ENCODE measurements at regions not wholly inside any gene's neighbourhood (a gene's known extent, or its start where the extent isn't known, plus 50 kb on each side); places are given as distances from the start of the nearest gene placed in this dataset.

DNA sequence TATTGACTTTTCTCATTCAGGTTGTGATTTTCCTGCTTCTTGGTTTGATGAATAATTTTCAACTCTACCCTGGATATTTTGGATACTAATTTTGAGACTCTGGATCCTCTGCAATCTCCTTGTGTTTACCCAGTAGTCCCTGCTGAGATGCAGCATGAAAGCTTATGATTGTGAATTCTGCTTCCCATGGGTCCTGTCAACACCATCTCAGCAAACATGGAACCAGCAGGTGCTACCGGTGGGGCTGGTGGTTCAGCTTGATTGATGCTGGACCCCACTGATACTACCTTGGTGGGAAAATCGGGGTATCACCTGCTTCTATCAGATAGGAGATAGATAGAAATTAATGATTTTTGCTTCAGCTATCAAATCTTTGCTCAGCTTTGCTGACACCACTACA is 81.1 kb downstream of the SOWAHC start:
- H3K36me3 Mint-ChIP-seq (ENCODE audit: low read depth), result no peaks in the 10 kb centered on the region
- no peaks in the 10 kb centered on the region for H3K9me3 Mint-ChIP-seq (ENCODE audit: insufficient read depth)
- H3K27ac Mint-ChIP-seq, result no peak overlapping the region
- POLR2A ChIA-PET, result interaction anchor here (0.6 kb wide), 2 partner anchors 20 to 167 kb away, joined by 3 read pairs; no protein-coding TSS in a partner anchor
- ATAC-seq (no peak), DNase-seq (no peak)
- peaks cover 2% of the 10 kb centered on the region for H3K27me3 Mint-ChIP-seq (ENCODE audit: low read depth)
- no peaks in the 10 kb centered on the region for H3K4me1 Mint-ChIP-seq (ENCODE audit: low read depth)
- CTCF ChIA-PET, result no interaction called here
- no peak overlapping the region for H3K4me3 Mint-ChIP-seq

DNA sequence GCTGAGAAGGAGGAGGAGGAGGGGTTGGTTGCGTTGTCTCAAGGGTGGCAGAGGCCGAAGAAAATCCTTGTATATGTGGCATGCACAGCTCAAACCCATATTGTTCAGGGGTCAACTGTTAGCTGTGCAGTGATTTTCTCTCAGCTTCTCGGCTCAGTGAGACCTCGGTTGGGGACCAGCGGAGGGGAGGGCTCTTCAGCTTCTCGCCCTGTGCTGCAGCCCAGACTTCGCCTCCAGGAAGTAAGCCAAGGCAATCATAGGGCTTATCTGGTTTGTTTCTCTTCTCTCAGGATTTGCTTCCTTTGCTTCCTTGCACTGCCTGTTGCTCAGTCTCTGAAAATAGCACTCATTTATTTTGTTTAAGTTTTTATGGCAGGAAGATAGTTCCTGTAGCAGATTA is 85.5 kb downstream of the SOWAHC start:
- Mint-ChIP-seq H3K27me3 (ENCODE audit: low read depth) (peaks cover 6% of the 10 kb centered on the region), H3K9me3 (ENCODE audit: insufficient read depth) (no peaks in the 10 kb centered on the region), H3K4me1 (ENCODE audit: low read depth) (no peaks in the 10 kb centered on the region), H3K36me3 (ENCODE audit: low read depth) (no peaks in the 10 kb centered on the region), H3K4me3 (no peak overlapping the region), H3K27ac (no peak overlapping the region)
- ATAC-seq, result no peak
- ChIA-PET POLR2A (no interaction called here), CTCF (interaction anchor here (1.1 kb wide), 1 partner anchor 154 kb away, joined by 3 read pairs; no protein-coding TSS in a partner anchor)
- no peak for DNase-seq

DNA sequence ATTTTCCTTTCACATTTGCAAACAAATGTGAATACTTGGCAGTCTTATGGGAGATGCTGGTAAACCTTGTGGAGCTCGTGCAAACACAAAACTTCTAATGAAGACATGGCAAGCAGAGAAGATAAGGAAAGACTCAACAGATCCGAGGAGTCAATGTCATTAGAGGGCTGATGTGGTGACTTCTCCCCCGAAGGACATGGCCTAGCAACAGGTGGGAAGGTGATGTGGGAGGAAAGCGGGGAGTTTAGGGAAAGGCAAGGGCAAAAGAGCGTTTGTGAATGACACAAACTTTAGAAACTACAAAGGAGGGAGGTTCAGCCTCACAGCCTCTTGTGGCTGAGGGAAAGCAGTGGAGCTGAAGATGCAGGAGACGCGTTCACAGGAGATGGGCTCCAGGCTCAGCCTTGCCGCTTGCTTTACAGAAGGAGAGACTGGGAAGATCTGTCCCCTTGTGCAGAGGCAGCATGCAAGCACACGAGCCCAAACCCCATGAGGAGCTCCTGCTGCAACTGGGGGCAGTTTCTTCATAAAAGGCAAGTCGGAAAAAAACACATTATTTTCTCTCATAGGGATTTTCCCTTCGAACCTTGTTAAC is 86.6 kb downstream of the SOWAHC start:
- POLR2A ChIA-PET, result no interaction called here

DNA sequence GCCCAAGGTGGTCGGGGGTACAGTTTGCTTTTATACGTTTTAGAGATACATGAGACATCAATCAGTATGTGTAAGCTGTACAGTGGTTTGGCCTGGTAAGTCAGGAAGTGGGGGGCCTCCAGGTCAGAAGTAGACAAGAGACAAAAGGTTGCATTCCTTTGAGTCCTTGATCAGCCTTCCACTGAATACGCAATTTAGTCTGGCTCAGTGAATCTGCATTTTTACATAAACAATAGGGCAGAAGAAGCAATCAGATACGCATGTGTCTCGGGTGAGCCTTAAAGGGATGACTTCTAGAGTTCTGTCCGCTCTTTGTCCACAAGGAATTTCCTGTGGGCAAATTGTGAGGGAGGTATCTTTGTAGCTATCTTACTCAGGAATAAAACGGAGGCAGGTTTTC is 87.2 kb downstream of the SOWAHC start:
- no peaks in the 10 kb centered on the region for H3K36me3 Mint-ChIP-seq (ENCODE audit: low read depth)
- peaks cover 4% of the 10 kb centered on the region for H3K27me3 Mint-ChIP-seq (ENCODE audit: low read depth)
- ChIA-PET CTCF (no interaction called here), POLR2A (no interaction called here)
- H3K4me3 Mint-ChIP-seq, result no peak overlapping the region
- no peak overlapping the region for H3K27ac Mint-ChIP-seq
- H3K9me3 Mint-ChIP-seq (ENCODE audit: insufficient read depth), result no peaks in the 10 kb centered on the region
- no peak for ATAC-seq
- no peak for DNase-seq
- H3K4me1 Mint-ChIP-seq (ENCODE audit: low read depth), result no peaks in the 10 kb centered on the region

More for the DNA sequence above, 86.6 kb downstream of the SOWAHC start:
- Mint-ChIP-seq H3K9me3 (ENCODE audit: insufficient read depth) (no peaks in the 10 kb centered on the region), H3K27ac (no peak overlapping the region), H3K4me1 (ENCODE audit: low read depth) (no peaks in the 10 kb centered on the region), H3K27me3 (ENCODE audit: low read depth) (peaks cover 5% of the 10 kb centered on the region), H3K36me3 (ENCODE audit: low read depth) (no peaks in the 10 kb centered on the region), H3K4me3 (no peak overlapping the region)
- DNase-seq (no peak), ATAC-seq (no peak)
- CTCF ChIA-PET, result no interaction called here

DNA sequence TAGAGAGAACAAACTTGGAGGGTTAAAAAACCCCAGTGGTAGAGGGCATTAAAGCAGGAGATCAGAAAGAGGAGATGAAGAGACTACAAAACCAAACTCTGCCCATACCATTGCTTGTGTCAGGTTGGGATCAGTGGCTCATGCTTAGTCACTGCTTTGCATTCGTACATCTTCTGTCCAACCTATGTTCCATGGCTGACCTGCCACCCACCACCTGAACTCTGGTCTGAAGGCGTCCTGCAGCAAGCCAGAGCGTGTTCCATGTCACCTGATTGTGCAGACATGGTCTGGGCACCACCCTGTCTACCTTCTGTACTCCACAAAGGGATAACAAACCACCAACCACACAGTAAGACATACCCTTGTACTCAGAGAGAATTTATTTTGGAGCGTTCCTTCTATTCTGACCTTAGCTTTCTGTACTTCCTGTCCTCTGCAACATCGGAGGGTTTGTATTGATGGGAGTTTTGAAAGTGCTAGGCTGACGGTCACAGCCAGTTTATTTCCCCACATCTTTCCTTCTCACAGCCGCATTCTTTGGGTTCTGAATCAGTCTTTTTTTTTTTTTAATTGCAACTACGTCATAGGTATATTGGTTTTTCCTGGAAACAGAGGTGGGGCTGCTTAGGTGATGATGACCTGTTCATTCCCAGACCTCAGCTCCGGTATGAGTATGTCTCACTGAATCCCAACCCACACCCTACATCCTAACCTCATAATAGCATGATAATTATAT is 88.3 kb downstream of the SOWAHC start:
- Mint-ChIP-seq H3K27me3 (ENCODE audit: low read depth) (peaks cover 4% of the 10 kb centered on the region), H3K9me3 (ENCODE audit: insufficient read depth) (no peaks in the 10 kb centered on the region), H3K4me1 (ENCODE audit: low read depth) (no peaks in the 10 kb centered on the region), H3K4me3 (no peak overlapping the region), H3K36me3 (ENCODE audit: low read depth) (no peaks in the 10 kb centered on the region), H3K27ac (no peak overlapping the region)
- DNase-seq (no peak), ATAC-seq (no peak)
- ChIA-PET POLR2A (no interaction called here), CTCF (no interaction called here)

DNA sequence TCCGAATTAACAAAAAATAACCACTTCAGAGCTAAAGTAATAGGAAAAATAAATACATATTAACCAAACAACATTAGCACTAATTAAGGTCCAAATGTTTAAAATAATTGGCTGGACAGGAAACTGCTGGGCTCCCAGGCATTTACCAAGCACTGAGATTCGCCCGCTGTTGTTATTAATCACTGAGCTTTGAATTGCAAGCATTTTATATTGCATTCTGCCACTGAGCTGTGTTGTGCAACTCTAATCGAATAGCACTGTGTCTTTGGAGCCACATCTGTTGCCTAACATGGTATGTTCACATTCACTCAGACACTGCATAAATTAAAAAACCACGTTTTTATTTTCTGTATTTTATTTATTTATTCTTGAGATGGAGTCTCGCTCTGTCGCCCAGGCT is 88.9 kb downstream of the SOWAHC start:
- H3K4me1 Mint-ChIP-seq (ENCODE audit: low read depth), result no peaks in the 10 kb centered on the region
- no peaks in the 10 kb centered on the region for H3K36me3 Mint-ChIP-seq (ENCODE audit: low read depth)
- H3K27me3 Mint-ChIP-seq (ENCODE audit: low read depth), result peaks cover 4% of the 10 kb centered on the region
- DNase-seq (no peak), ATAC-seq (no peak)
- H3K4me3 Mint-ChIP-seq, result no peak overlapping the region
- H3K27ac Mint-ChIP-seq, result no peak overlapping the region
- POLR2A ChIA-PET, result no interaction called here
- CTCF ChIA-PET, result no interaction called here
- no peaks in the 10 kb centered on the region for H3K9me3 Mint-ChIP-seq (ENCODE audit: insufficient read depth)

DNA sequence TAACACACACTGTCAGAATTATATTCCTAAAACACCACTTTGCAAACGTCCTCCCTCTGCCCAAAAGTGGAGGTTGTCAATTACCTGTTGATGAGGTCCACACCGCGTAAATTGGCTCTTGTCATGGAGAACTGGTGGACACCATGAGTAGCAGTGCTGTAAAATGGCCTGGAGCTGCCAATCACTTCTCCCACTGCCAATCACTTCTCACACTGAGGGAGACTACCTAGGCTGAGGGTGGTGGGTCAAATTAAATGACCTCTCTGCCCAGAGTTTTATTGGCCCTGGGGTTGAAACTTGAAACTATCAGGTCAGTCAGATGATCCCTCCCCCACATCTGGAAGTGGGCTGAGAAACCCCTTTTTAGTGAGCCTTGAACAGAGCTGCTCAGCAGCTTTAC is 89.6 kb downstream of the SOWAHC start:
- no peak overlapping the region for H3K27ac Mint-ChIP-seq
- ChIA-PET CTCF (no interaction called here), POLR2A (no interaction called here)
- no peak overlapping the region for H3K4me3 Mint-ChIP-seq
- ATAC-seq, result no peak
- DNase-seq, result no peak
- H3K4me1 Mint-ChIP-seq (ENCODE audit: low read depth), result no peaks in the 10 kb centered on the region
- no peaks in the 10 kb centered on the region for H3K36me3 Mint-ChIP-seq (ENCODE audit: low read depth)
- H3K9me3 Mint-ChIP-seq (ENCODE audit: insufficient read depth), result no peaks in the 10 kb centered on the region
- peaks cover 4% of the 10 kb centered on the region for H3K27me3 Mint-ChIP-seq (ENCODE audit: low read depth)

DNA sequence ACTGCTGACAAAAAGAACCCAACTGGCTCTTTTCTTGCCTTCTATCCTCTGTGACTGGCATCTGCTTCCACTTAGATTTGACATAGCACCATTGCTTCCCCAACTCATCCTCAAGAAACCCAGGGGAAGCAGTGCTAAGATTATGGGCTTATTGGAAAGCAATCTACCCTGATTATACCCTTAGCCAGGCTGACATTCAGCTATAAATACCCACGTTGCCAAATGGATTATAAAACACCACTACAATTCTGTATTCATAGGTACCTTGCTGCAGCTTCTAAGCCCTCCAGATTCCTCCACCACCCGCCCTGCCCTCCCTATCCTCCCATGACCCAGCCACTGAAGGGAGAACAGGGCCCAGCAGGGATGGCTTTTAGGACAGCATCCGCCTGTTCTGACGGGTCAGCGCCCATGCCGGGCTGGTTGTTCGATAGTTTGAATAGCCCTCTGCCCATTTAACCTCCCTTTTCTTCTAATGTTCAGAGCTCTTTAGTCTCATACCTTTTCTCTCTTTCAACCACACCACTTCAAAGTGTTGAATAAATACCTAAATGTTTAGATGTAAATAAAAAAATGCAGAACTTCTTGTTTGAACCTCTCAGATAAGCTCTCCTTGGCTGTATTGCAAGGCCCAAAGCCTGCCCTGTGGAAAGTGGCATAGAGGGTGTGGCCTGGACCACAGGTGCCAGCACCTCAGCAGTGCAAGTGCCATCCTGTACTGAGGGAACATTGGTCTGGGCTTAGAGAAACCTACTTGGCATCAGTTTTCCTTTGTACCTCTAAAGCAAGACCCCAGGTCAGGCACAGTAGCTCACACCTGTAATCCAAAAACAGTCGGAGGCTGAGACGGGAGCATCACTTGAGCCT is 86.6 kb upstream of the RGPD5 start:
- POLR2A ChIA-PET, result no interaction called here
- no peaks in the 10 kb centered on the region for H3K36me3 Mint-ChIP-seq (ENCODE audit: low read depth)

DNA sequence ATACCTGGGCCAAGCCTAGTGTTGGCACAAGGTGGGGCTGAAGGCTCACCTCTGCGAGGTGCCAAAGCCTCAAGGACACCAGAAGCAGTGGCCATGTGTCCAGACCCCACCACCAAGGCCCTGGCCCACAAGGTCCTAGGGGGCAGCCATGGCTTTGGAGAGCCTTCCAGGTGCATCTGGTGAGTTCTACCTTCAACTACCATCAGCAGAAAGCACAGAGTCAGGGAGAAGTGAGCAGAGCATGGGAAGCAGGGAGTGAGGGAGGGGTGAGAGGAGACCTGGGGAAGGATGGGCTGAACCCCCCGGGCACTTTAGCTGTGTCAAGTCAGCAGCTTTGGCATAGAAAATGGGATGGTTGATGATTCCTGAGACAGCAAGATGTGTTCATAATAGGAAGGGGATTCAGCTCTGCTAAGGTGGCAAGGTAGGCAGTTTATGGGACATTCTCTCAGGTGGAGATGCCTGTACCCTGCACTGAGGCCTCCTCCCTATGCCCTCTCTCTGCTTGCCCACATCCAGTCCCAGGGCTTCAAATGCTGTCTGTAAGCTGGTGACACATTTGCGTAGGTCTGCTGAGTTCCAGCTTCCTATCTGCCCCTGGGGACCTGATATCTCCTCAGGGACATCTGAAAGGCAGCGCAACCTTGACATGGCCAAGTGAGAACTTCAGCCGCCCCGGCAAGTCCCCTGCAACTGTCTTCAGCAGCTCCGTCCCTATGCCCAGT is 83.4 kb upstream of the RGPD5 start:
- ChIA-PET CTCF (no interaction called here), POLR2A (no interaction called here)
- DNase-seq (no peak), ATAC-seq (no peak)
- no peak overlapping the region for H3K27ac Mint-ChIP-seq
- no peaks in the 10 kb centered on the region for H3K27me3 Mint-ChIP-seq (ENCODE audit: low read depth)
- H3K4me1 Mint-ChIP-seq (ENCODE audit: low read depth), result no peaks in the 10 kb centered on the region
- H3K36me3 Mint-ChIP-seq (ENCODE audit: low read depth), result no peaks in the 10 kb centered on the region
- no peak overlapping the region for H3K4me3 Mint-ChIP-seq
- H3K9me3 Mint-ChIP-seq (ENCODE audit: insufficient read depth), result no peaks in the 10 kb centered on the region

More for the DNA sequence above, 86.6 kb upstream of the RGPD5 start:
- Mint-ChIP-seq H3K27me3 (ENCODE audit: low read depth) (peaks cover 2% of the 10 kb centered on the region), H3K4me1 (ENCODE audit: low read depth) (no peaks in the 10 kb centered on the region), H3K4me3 (no peak overlapping the region), H3K27ac (no peak overlapping the region), H3K9me3 (ENCODE audit: insufficient read depth) (no peaks in the 10 kb centered on the region)
- ATAC-seq (no peak), DNase-seq (no peak)
- CTCF ChIA-PET, result no interaction called here

DNA sequence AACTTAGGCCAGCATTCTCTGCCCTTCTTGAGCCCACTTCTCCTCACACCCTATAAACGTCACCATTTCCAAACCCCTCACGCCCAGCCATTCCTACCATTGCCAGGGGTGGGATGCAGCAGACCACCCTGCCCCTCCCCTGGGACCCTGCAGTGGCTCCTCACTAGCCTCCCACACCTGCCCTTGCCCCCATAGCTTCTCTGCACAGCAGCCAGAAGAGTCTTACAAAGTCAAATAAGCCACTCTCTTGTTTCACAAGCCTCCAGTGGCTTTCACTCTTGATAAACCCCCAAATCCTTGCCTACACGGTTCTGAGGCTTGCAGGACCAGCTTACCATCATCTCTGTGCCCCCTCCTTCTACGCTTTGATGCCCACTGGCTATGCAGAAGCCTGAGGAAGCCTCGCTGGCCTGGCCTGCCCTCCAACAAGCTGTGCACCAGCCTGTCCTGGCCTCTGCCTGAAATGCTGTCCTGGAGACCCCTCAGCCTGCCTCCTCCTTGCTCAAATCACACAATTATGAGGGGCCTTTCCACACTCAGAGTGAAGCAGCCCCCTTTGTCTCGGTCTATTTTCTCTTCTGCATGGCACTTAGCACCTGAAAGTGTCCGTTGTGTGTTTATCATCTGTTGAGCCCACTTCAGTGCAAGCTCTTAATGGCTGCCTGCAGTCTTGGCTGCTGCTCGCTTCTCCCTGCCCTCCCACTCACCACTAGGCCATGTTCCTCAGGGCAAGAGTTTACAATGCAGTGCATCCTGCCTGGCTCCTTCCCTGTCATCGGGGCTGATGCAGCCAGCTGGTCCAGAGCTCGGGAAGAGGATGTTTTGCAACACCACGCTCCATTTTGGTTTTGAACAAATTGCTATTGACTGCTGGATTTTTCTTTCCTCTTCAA is 82.6 kb upstream of the RGPD5 start:
- no peaks in the 10 kb centered on the region for H3K36me3 Mint-ChIP-seq (ENCODE audit: low read depth)
- DNase-seq (no peak), ATAC-seq (no peak)
- no peak overlapping the region for H3K4me3 Mint-ChIP-seq
- ChIA-PET POLR2A (no interaction called here), CTCF (no interaction called here)
- H3K27ac Mint-ChIP-seq, result no peak overlapping the region
- H3K9me3 Mint-ChIP-seq (ENCODE audit: insufficient read depth), result no peaks in the 10 kb centered on the region
- H3K4me1 Mint-ChIP-seq (ENCODE audit: low read depth), result no peaks in the 10 kb centered on the region
- no peaks in the 10 kb centered on the region for H3K27me3 Mint-ChIP-seq (ENCODE audit: low read depth)

DNA sequence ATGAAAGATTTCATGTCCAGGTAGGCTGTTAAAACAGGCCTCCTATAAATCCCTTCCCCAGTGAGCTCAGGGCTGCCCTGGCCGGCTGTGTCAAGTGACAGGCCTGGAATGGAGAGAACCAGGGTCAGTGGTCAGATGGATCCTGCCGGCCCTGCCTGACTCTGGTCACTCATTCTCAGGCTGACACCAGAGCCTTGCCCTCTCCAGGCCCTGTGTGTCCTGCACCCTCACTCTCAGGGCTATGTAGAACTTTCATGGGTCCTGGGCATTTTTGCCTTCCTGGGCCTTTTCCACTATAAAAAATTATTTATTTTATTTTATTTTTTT is 82.0 kb upstream of the RGPD5 start:
- no peak overlapping the region for H3K4me3 Mint-ChIP-seq
- no peak overlapping the region for H3K27ac Mint-ChIP-seq
- ATAC-seq (no peak), DNase-seq (no peak)
- ChIA-PET CTCF (no interaction called here), POLR2A (no interaction called here)
- H3K36me3 Mint-ChIP-seq (ENCODE audit: low read depth), result no peaks in the 10 kb centered on the region
- H3K9me3 Mint-ChIP-seq (ENCODE audit: insufficient read depth), result no peaks in the 10 kb centered on the region
- no peaks in the 10 kb centered on the region for H3K27me3 Mint-ChIP-seq (ENCODE audit: low read depth)
- no peaks in the 10 kb centered on the region for H3K4me1 Mint-ChIP-seq (ENCODE audit: low read depth)

Measured in activated CD8-positive, alpha-beta T cell treated with anti-CD3 and anti-CD28 coated beads, Interleukin-2, amount 10 ng/mL, durations not matched to agents 7 days and 5 days (primary cell).